H9 (cell line): ENCODE measurements at regions not wholly inside any gene's neighbourhood (a gene's known extent, or its start where the extent isn't known, plus 50 kb on each side); places are given as distances from the start of the nearest gene placed in this dataset.

ENCODE experiments used
- DNase-seq: peaks from one replicate; pipeline ENCODE4 v3.0.0-alpha.2; 2017
- H2AFZ ChIP-seq: one replicate; pipeline ENCODE4 v1.6.1; 2013; ENCODE audit warnings: mild to moderate bottlenecking, low read length, control low read depth, moderate library complexity
- H2AK5ac ChIP-seq: 2 replicates; pipeline ENCODE4 v1.6.1; 2013; ENCODE audit warnings: low read length, control low read depth, mixed read lengths; ENCODE audit not compliant: insufficient read length
- H2BK120ac ChIP-seq: one replicate; pipeline ENCODE4 v1.6.1; 2013; ENCODE audit warnings: low read depth, mild to moderate bottlenecking, low read length, control low read depth, inconsistent platforms; ENCODE audit not compliant: poor library complexity, severe bottlenecking
- H2BK12ac ChIP-seq: 2 replicates; pipeline ENCODE4 v1.6.1; 2013; ENCODE audit warnings: low read length, control low read depth, mixed read lengths, low read depth; ENCODE audit not compliant: insufficient read length
- H2BK15ac ChIP-seq: 2 replicates; pipeline ENCODE4 v1.6.1; 2013; ENCODE audit warnings: low read depth, low read length, control low read depth
- H2BK20ac ChIP-seq: one replicate; pipeline ENCODE4 v1.6.1; 2013; ENCODE audit warnings: low read depth, mild to moderate bottlenecking, low read length, control low read depth, inconsistent platforms; ENCODE audit not compliant: poor library complexity, severe bottlenecking
- H2BK5ac ChIP-seq: 2 replicates; pipeline ENCODE4 v1.6.1; 2013; ENCODE audit warnings: low read length, control low read depth, mixed read lengths; ENCODE audit not compliant: insufficient read length
- H3K14ac ChIP-seq: 2 replicates; pipeline ENCODE4 v1.6.1; 2013; ENCODE audit warnings: low read length, control low read depth; ENCODE audit not compliant: insufficient read depth
- H3K18ac ChIP-seq: 2 replicates; pipeline ENCODE4 v1.6.1; 2013; ENCODE audit warnings: low read depth, mild to moderate bottlenecking, mixed read lengths, low read length, control low read depth; ENCODE audit not compliant: insufficient read length
- H3K23ac ChIP-seq: 2 replicates; pipeline ENCODE4 v1.6.1; 2013; ENCODE audit warnings: low read length, control low read depth, mixed read lengths, low read depth; ENCODE audit not compliant: insufficient read length
- H3K23me2 ChIP-seq: 2 replicates; pipeline ENCODE4 v1.6.1; 2013; ENCODE audit warnings: low read depth, mild to moderate bottlenecking, mixed read lengths, low read length, control low read depth; ENCODE audit not compliant: insufficient read length, poor library complexity, severe bottlenecking
- H3K27ac ChIP-seq: 2 replicates; pipeline ENCODE4 v1.5.1; 2013; ENCODE audit warnings: low read length, control low read depth, mixed read lengths, low read depth; ENCODE audit not compliant: insufficient read length
- H3K27me3 ChIP-seq: 2 replicates; pipeline ENCODE4 v1.6.1; 2013; ENCODE audit warnings: low read length, control low read depth, inconsistent platforms; ENCODE audit not compliant: insufficient read depth
- H3K4ac ChIP-seq: 2 replicates; pipeline ENCODE4 v1.6.1; 2013; ENCODE audit warnings: low read depth, mild to moderate bottlenecking, control low read depth, inconsistent platforms, low read length, moderate library complexity
- H3K4me1 ChIP-seq: 2 replicates; pipeline ENCODE4 v1.6.1; 2013; ENCODE audit warnings: low read length, control low read depth, inconsistent platforms; ENCODE audit not compliant: insufficient read depth
- H3K4me2 ChIP-seq: 2 replicates; pipeline ENCODE4 v1.6.1; 2013; ENCODE audit warnings: low read length, control low read depth, mixed read lengths; ENCODE audit not compliant: insufficient read length, insufficient read depth
- H3K56ac ChIP-seq: 2 replicates; pipeline ENCODE4 v1.6.1; 2013; ENCODE audit warnings: low read depth, mild to moderate bottlenecking, mixed read lengths, low read length, control low read depth; ENCODE audit not compliant: insufficient read length
- H3K79me1 ChIP-seq: 2 replicates; pipeline ENCODE4 v1.6.1; 2013; ENCODE audit warnings: low read depth, mild to moderate bottlenecking, moderate library complexity, low read length, control low read depth, inconsistent platforms; ENCODE audit not compliant: insufficient read depth, poor library complexity, severe bottlenecking
- H3K79me2 ChIP-seq: 2 replicates; pipeline ENCODE4 v1.6.1; 2013; ENCODE audit warnings: low read length, control low read depth, inconsistent platforms; ENCODE audit not compliant: insufficient read depth
- H3K9ac ChIP-seq: 2 replicates; pipeline ENCODE4 v1.6.1; 2013; ENCODE audit warnings: low read length, control low read depth, mixed read lengths; ENCODE audit not compliant: insufficient read length; ENCODE audit errors: extremely low read depth
- H3K9me3 ChIP-seq: one replicate; pipeline ENCODE4 v1.6.1; 2013; ENCODE audit warnings: low read depth, low read length, inconsistent platforms; ENCODE audit not compliant: control insufficient read depth
- H3T11ph ChIP-seq: one replicate; pipeline ENCODE4 v1.6.1; 2013; ENCODE audit warnings: mild to moderate bottlenecking, low read length, control low read depth, inconsistent platforms
- H4K20me1 ChIP-seq: one replicate; pipeline ENCODE4 v1.6.1; 2013; ENCODE audit not compliant: control insufficient read depth, insufficient read length, insufficient read depth
- H4K5ac ChIP-seq: 2 replicates; pipeline ENCODE4 v1.6.1; 2013; ENCODE audit warnings: low read depth, mild to moderate bottlenecking, mixed read lengths, low read length, control low read depth; ENCODE audit not compliant: insufficient read length
- H4K8ac ChIP-seq: replicated peaks from 2 replicates; pipeline ENCODE4 v1.6.1; 2013; ENCODE audit warnings: low read length, control low read depth, mixed read lengths, low read depth; ENCODE audit not compliant: insufficient read length
- H4K91ac ChIP-seq: 2 replicates; pipeline ENCODE4 v1.6.1; 2013; ENCODE audit warnings: low read depth, mild to moderate bottlenecking, moderate library complexity, mixed read lengths, low read length, control low read depth; ENCODE audit not compliant: insufficient read length
- H3K27ac Mint-ChIP-seq, 3 experiments: 2 replicates in 2 of 3; 3 replicates in 1 of 3; pipeline ENCODE4 v1.8.0; 2020 to 2021; ENCODE audit warnings: mixed read lengths in 3 of 3, mild to moderate bottlenecking in 1 of 3, moderate library complexity in 1 of 3
- H3K27me3 Mint-ChIP-seq: 2 replicates; pipeline ENCODE4 v1.8.0; 2021; ENCODE audit warnings: low read depth, mild to moderate bottlenecking, moderate library complexity, mixed read lengths
- H3K36me3 Mint-ChIP-seq, 3 experiments: 2 replicates in 2 of 3; 3 replicates in 1 of 3; pipeline ENCODE4 v1.8.0; 2020 to 2021; ENCODE audit warnings: low read depth in 3 of 3, mixed read lengths in 3 of 3; ENCODE audit not compliant: insufficient read depth in 1 of 3
- H3K4me1 Mint-ChIP-seq, 2 experiments: 2 replicates each; pipeline ENCODE4 v1.8.0; 2020; ENCODE audit warnings: mixed read lengths in 2 of 2
- H3K4me3 Mint-ChIP-seq, 2 experiments: 2 replicates in 1 of 2; 3 replicates in 1 of 2; pipeline ENCODE4 v1.8.0; 2020 to 2021; ENCODE audit warnings: mild to moderate bottlenecking in 2 of 2, mixed read lengths in 2 of 2, moderate library complexity in 1 of 2
- H3K9me3 Mint-ChIP-seq, 2 experiments: 2 replicates in 1 of 2; 3 replicates in 1 of 2; pipeline ENCODE4 v1.8.0; 2020; ENCODE audit warnings: mild to moderate bottlenecking in 2 of 2, mixed read lengths in 2 of 2, moderate library complexity in 1 of 2
- CTCF ChIP-seq: fragments of 200-600 bp; sonication (generic); conservative IDR thresholded peaks from 3 replicates; pipeline ENCODE4 v1.8.0; 2021; ENCODE audit warnings: antibody characterized with exemption, mild to moderate bottlenecking
- WGBS: extraction: QIAGEN DNeasy Blood & Tissue Kit; methylation state at CpG from one replicate; pipeline ENCODE4 v1.1.7; 2013; ENCODE audit warnings: missing lambda C conversion rate, low lambda C conversion rate, mixed read lengths; ENCODE audit not compliant: insufficient read length; ENCODE audit errors: extremely low coverage; 5-methylcytosine and 5-hydroxymethylcytosine counted together

- Histone ChIP-seq H3K23me2 (no peaks in the 10 kb centered on the region), H3K18ac (no peak overlapping the region), H2BK20ac (no peak overlapping the region), H3K27me3 (no peaks in the 10 kb centered on the region), H3K9me3 (no peaks in the 10 kb centered on the region), H2AFZ (no peak overlapping the region), H3K9ac (no peak overlapping the region), H2BK120ac (no peak overlapping the region), H4K8ac (no peak overlapping the region), H2BK5ac (no peak overlapping the region), H2AK5ac (no peak overlapping the region), H2BK15ac (no peak overlapping the region), H4K5ac (no peak overlapping the region), H4K20me1 (no peaks in the 10 kb centered on the region), H3K4me2 (no peak overlapping the region), H3K79me2 (no peaks in the 10 kb centered on the region), H3K79me1 (no peaks in the 10 kb centered on the region), H3K27ac (no peak overlapping the region), H3K14ac (no peak overlapping the region; the same call in 1 of the 2 replicates), H3K23ac (no peak overlapping the region), H3K4ac (no peak overlapping the region), H3K56ac (no peak overlapping the region), H3K4me1 (no peaks in the 10 kb centered on the region), H2BK12ac (no peak overlapping the region), H3T11ph (no peak overlapping the region), H4K91ac (no peak overlapping the region)
- WGBS = no CpG with 5 or more reads among the region's 67 CpGs
- H3K4me3 Mint-ChIP-seq = no peak overlapping the region; a peak in 1 of 5 replicates
- H3K4me1 Mint-ChIP-seq = peaks cover 20 to 27% of the 10 kb centered on the region in 2 experiments
- no peaks in the 10 kb centered on the region for H3K9me3 Mint-ChIP-seq
- DNase-seq = no peak
- H3K36me3 Mint-ChIP-seq = no peaks in the 10 kb centered on the region
- no peak for TF ChIP-seq CTCF
- H3K27me3 Mint-ChIP-seq = peaks cover 2% of the 10 kb centered on the region; the same call in 1 of the 2 replicates
- H3K27ac Mint-ChIP-seq = no peak overlapping the region
Observed at GRCh38 chr1:157194731-157195520, 56.7 kb upstream of the ETV3 start.
